SK-N-SH (cell line): ENCODE measurements at regions not wholly inside any gene's neighbourhood (a gene's known extent, or its start where the extent isn't known, plus 50 kb on each side); places are given as distances from the start of the nearest gene placed in this dataset.

Source experiments
- CTCF ChIA-PET: fragments of 300-600, 350-600 bp; formaldehyde crosslinking; extraction: SDS; loops from one replicate; lab custom pipeline; 2021; lab: Yijun Ruan, JAX
- POLR2A ChIA-PET: fragments of 350-600 bp; sonication (Branson Sonifier 250); formaldehyde crosslinking; extraction: SDS; loops from one replicate; lab custom pipeline; 2020; ENCODE audit warnings: antibody characterized with exemption, inconsistent platforms; lab: Yijun Ruan, JAX
- DNase-seq: peaks from one replicate; pipeline ENCODE4 v3.0.0; 2012
- H2AFZ ChIP-seq: fragments of 200-600 bp; sonication (generic); 2 replicates; pipeline ENCODE4 v1.8.1; 2016; ENCODE audit warnings: antibody characterized with exemption, mild to moderate bottlenecking, low read depth
- H3F3A ChIP-seq: fragments of 200-600 bp; sonication (generic); replicated peaks from 2 replicates; pipeline ENCODE3; 2016; ENCODE audit warnings: antibody characterized with exemption, mild to moderate bottlenecking; ENCODE audit not compliant: insufficient read depth
- H3K27ac ChIP-seq, 2 experiments: fragments of 200-500 bp in 1 of 2; fragments of 200-600 bp in 1 of 2; sonication (Bioruptor generic) in 1 of 2; sonication (generic), shearing (Covaris generic) in 1 of 2; 2 replicates each; pipeline versions ENCODE4 v1.5.1 to v1.6.1; 2014 to 2016; ENCODE audit warnings: low read depth in 2 of 2, inconsistent platforms in 1 of 2, low read length in 1 of 2, mild to moderate bottlenecking in 1 of 2, mixed read lengths in 1 of 2
- H3K27me3 ChIP-seq: fragments of 200-600 bp; sonication (generic), shearing (Covaris generic); 2 replicates; pipeline ENCODE4 v1.6.1; 2016; ENCODE audit warnings: mixed run types; ENCODE audit not compliant: insufficient read depth
- H3K36me3 ChIP-seq, 2 experiments: fragments of 200-500 bp in 1 of 2; fragments of 200-600 bp in 1 of 2; sonication (Bioruptor generic) in 1 of 2; sonication (generic) in 1 of 2; replicated peaks in 1 of 2; 2 replicates each; pipeline versions ENCODE3 to v1.5.1; 2014 to 2016; ENCODE audit warnings: low read length in 1 of 2, mild to moderate bottlenecking in 1 of 2; ENCODE audit not compliant: insufficient read depth in 2 of 2, control insufficient read depth in 1 of 2
- H3K4me1 ChIP-seq, 2 experiments: fragments of 200-500 bp in 1 of 2; fragments of 200-600 bp in 1 of 2; sonication (Bioruptor generic) in 1 of 2; sonication (generic), shearing (Covaris generic) in 1 of 2; 2 replicates each; pipeline versions ENCODE4 v1.5.1 to v1.6.1; 2014 to 2016; ENCODE audit warnings: low read depth in 1 of 2, low read length in 1 of 2, mixed run types in 1 of 2; ENCODE audit not compliant: insufficient read depth in 2 of 2, control insufficient read depth in 1 of 2
- H3K4me2 ChIP-seq: fragments of 200-600 bp; sonication (generic), shearing (Covaris generic); 2 replicates; pipeline ENCODE4 v1.6.1; 2017; ENCODE audit warnings: mixed run types
- H3K4me3 ChIP-seq, 2 experiments: fragments of 200-500 bp in 1 of 2; fragments of 200-600 bp in 1 of 2; sonication (Bioruptor generic) in 1 of 2; sonication (generic), shearing (Covaris generic) in 1 of 2; 2 replicates each; pipeline versions ENCODE4 v1.5.1 to v1.8.1; 2014 to 2016; ENCODE audit warnings: low read depth in 2 of 2, inconsistent platforms in 1 of 2, low read length in 1 of 2, mild to moderate bottlenecking in 1 of 2, mixed read lengths in 1 of 2, moderate library complexity in 1 of 2
- H3K79me2 ChIP-seq: fragments of 200-600 bp; sonication (generic); 2 replicates; pipeline ENCODE4 v1.8.1; 2017; ENCODE audit warnings: mild to moderate bottlenecking; ENCODE audit not compliant: insufficient read depth
- H3K9ac ChIP-seq: fragments of 200-600 bp; sonication (generic); 2 replicates; pipeline ENCODE4 v1.6.1; 2017; ENCODE audit warnings: mixed run types
- H3K9me2 ChIP-seq: fragments of 200-600 bp; sonication (generic); 2 replicates; pipeline ENCODE4 v1.6.1; 2017; ENCODE audit warnings: mixed run types
- H3K9me3 ChIP-seq: fragments of 200-600 bp; sonication (generic); 2 replicates; pipeline ENCODE4 v1.6.1; 2017; ENCODE audit warnings: mixed run types, mild to moderate bottlenecking, moderate library complexity
- H4K20me1 ChIP-seq: fragments of 200-600 bp; sonication (generic); 2 replicates; pipeline ENCODE4 v1.6.1; 2017; ENCODE audit warnings: mild to moderate bottlenecking, mixed run types; ENCODE audit not compliant: insufficient read depth
- CHD2 ChIP-seq: fragments of 150-350 bp; IDR thresholded peaks from 2 replicates; pipeline ENCODE4 v1.6.1; 2018; ENCODE audit warnings: low read length; ENCODE audit not compliant: partially characterized antibody
- CTCF ChIP-seq: fragments of 200-600 bp; sonication (generic); IDR thresholded peaks from 2 replicates; pipeline ENCODE4 v1.6.1; 2017; ENCODE audit warnings: antibody characterized with exemption, mild to moderate bottlenecking, moderate library complexity
- EZH2phosphoT487 ChIP-seq: fragments of 200-600 bp; sonication (generic); IDR thresholded peaks from 2 replicates; pipeline ENCODE4 v1.6.1; 2017; ENCODE audit warnings: low read depth, mixed run types, mild to moderate bottlenecking, antibody characterized with exemption, moderate library complexity, borderline replicate concordance
- GABPA ChIP-seq: IDR thresholded peaks from 2 replicates; pipeline ENCODE4 v1.4.0; 2012; ENCODE audit warnings: low read depth, mild to moderate bottlenecking
- GATA2 ChIP-seq: sonication (generic); formaldehyde crosslinking; IDR thresholded peaks from 2 replicates; pipeline ENCODE4 v1.5.0; 2020; ENCODE audit warnings: mild to moderate bottlenecking, missing genetic modification reagents
- IRF3 ChIP-seq: fragments of 150-350 bp; IDR thresholded peaks from 2 replicates; pipeline ENCODE4 v1.6.1; 2016; ENCODE audit warnings: mild to moderate bottlenecking, low read depth, low read length
- MAX ChIP-seq: IDR thresholded peaks from 2 replicates; pipeline ENCODE4 v1.4.0; 2012; ENCODE audit warnings: low read depth
- PBX3 ChIP-seq: IDR thresholded peaks from 2 replicates; pipeline ENCODE4; 2012
- REST ChIP-seq: IDR thresholded peaks from 2 replicates; pipeline ENCODE4 v1.6.1; 2012; ENCODE audit warnings: mild to moderate bottlenecking, low read depth, low read length, moderate library complexity
- RXRA ChIP-seq: IDR thresholded peaks from 2 replicates; pipeline ENCODE4 v1.4.0; 2012; ENCODE audit warnings: low read depth, mild to moderate bottlenecking, borderline replicate concordance
- SIN3A ChIP-seq: IDR thresholded peaks from 2 replicates; pipeline ENCODE4 v1.6.1; 2012; ENCODE audit warnings: low read depth, mild to moderate bottlenecking, low read length, moderate library complexity, borderline replicate concordance
- SMC3 ChIP-seq: IDR thresholded peaks from 2 replicates; pipeline ENCODE4 v1.6.1; 2012; ENCODE audit warnings: low read depth, low read length, improper control_type of control experiment
- YY1 ChIP-seq: IDR thresholded peaks from 2 replicates; pipeline ENCODE4 v1.4.0; 2012; ENCODE audit warnings: low read depth, mild to moderate bottlenecking
- ZBTB33 ChIP-seq: IDR thresholded peaks from 2 replicates; pipeline ENCODE4 v1.4.0; 2012; ENCODE audit warnings: low read depth, borderline replicate concordance
- WGBS: methylation state at CpG from one replicate; pipeline ENCODE4 v1.1.6; 2017; ENCODE audit warnings: low lambda C conversion rate; 5-methylcytosine and 5-hydroxymethylcytosine counted together

GRCh38 chr6:144939921-144940320 is 654.8 kb downstream of the UTRN start:
- no peaks in the 10 kb centered on the region for H4K20me1 ChIP-seq
- H3K4me2 ChIP-seq: no peak overlapping the region
- no peak for DNase-seq
- H3K9me3 ChIP-seq: no peaks in the 10 kb centered on the region
- no peaks in the 10 kb centered on the region; a peak in 1 of 4 replicates for H3K4me1 ChIP-seq
- ChIA-PET CTCF (no interaction called here), POLR2A (no interaction called here)
- whole genome bisulfite sequencing: 63% methylated on average over 1 of the region's 1 CpG
- no peaks in the 10 kb centered on the region for H3K9me2 ChIP-seq
- TF ChIP-seq ZBTB33 (no peak), SMC3 (no peak), YY1 (no peak), GABPA (no peak), SIN3A (no peak), CHD2 (no peak), EZH2phosphoT487 (no peak)
- H2AFZ ChIP-seq: no peak overlapping the region
- no peak overlapping the region for H3K9ac ChIP-seq
- H3K27me3 ChIP-seq: no peaks in the 10 kb centered on the region
- no peak overlapping the region for H3K27ac ChIP-seq
- H3K4me3 ChIP-seq: no peak overlapping the region
- no peaks in the 10 kb centered on the region for H3K79me2 ChIP-seq
- H3F3A ChIP-seq: no peaks in the 10 kb centered on the region
- no peaks in the 10 kb centered on the region for H3K36me3 ChIP-seq

- no peak overlapping the region for H3K9ac ChIP-seq
- H3K4me1 ChIP-seq: no peaks in the 10 kb centered on the region
- H3K79me2 ChIP-seq: no peaks in the 10 kb centered on the region
- H4K20me1 ChIP-seq: no peaks in the 10 kb centered on the region
- 75% methylated on average over 4 of the region's 4 CpGs for WGBS
- no peak overlapping the region for H3K4me3 ChIP-seq
- DNase-seq: no peak
- POLR2A ChIA-PET: no interaction called here
- H3K9me3 ChIP-seq: no peaks in the 10 kb centered on the region
- CTCF ChIA-PET: no interaction called here
- no peak overlapping the region for H2AFZ ChIP-seq
- H3K4me2 ChIP-seq: no peak overlapping the region
- H3F3A ChIP-seq: no peaks in the 10 kb centered on the region
- no peak overlapping the region for H3K27ac ChIP-seq
- H3K36me3 ChIP-seq: no peaks in the 10 kb centered on the region
- no peaks in the 10 kb centered on the region for H3K9me2 ChIP-seq
- H3K27me3 ChIP-seq: no peaks in the 10 kb centered on the region
- TF ChIP-seq RXRA: no peak
- no peak for TF ChIP-seq PBX3
- no peak for TF ChIP-seq MAX
- TF ChIP-seq CTCF: no peak
- no peak for TF ChIP-seq GATA2 (CRISPR knock-in tag)
- TF ChIP-seq REST: no peak
- no peak for TF ChIP-seq SIN3A
- TF ChIP-seq IRF3: no peak
- no peak for TF ChIP-seq ZBTB33
Measured at GRCh38 chr6:144944106-144944505, 659.0 kb downstream of the UTRN start.
